Skeletal muscle satellite cell (primary cell): ENCODE measurements at regions not wholly inside any gene's neighbourhood (a gene's known extent, or its start where the extent isn't known, plus 50 kb on each side); places are given as distances from the start of the nearest gene placed in this dataset.

Source experiments
- H3K27me3 ChIP-seq: 2 replicates; pipeline ENCODE4 v1.7.0; 2013; ENCODE audit warnings: low read length; ENCODE audit not compliant: control insufficient read depth, insufficient read depth
- H3K36me3 ChIP-seq: 2 replicates; pipeline ENCODE4 v1.7.0; 2013; ENCODE audit warnings: mild to moderate bottlenecking, control low read depth, low read length; ENCODE audit not compliant: insufficient read depth
- H3K4me1 ChIP-seq: 2 replicates; pipeline ENCODE4 v1.7.0; 2013; ENCODE audit warnings: low read length; ENCODE audit not compliant: control insufficient read depth, insufficient read depth
- H3K4me2 ChIP-seq: 2 replicates; pipeline ENCODE4 v1.7.0; 2013; ENCODE audit warnings: mild to moderate bottlenecking, low read length
- H3K4me3 ChIP-seq: 2 replicates; pipeline ENCODE4 v1.7.0; 2013; ENCODE audit warnings: low read length
- H3K9ac ChIP-seq: 2 replicates; pipeline ENCODE4 v1.7.0; 2013; ENCODE audit warnings: mild to moderate bottlenecking, low read depth, low read length, moderate library complexity
- H3K9me3 ChIP-seq: replicated peaks from 2 replicates; pipeline ENCODE4 v1.7.0; 2013; ENCODE audit warnings: mild to moderate bottlenecking, control low read depth, low read length

GRCh38 chr7:44541-44896 is 147.9 kb upstream of the FAM20C start:
- Histone ChIP-seq H3K4me2 (no peak overlapping the region), H3K9me3 (no peaks in the 10 kb centered on the region), H3K4me1 (peaks cover 16% of the 10 kb centered on the region), H3K27me3 (peaks cover 53% of the 10 kb centered on the region), H3K9ac (no peak overlapping the region), H3K36me3 (no peaks in the 10 kb centered on the region), H3K4me3 (no peak overlapping the region)

- no peaks in the 10 kb centered on the region for H3K9me3 ChIP-seq
- peaks cover 59% of the 10 kb centered on the region for H3K27me3 ChIP-seq
- peaks cover 16% of the 10 kb centered on the region for H3K4me1 ChIP-seq
- no peak overlapping the region for H3K9ac ChIP-seq
- H3K4me2 ChIP-seq = no peak overlapping the region
- H3K4me3 ChIP-seq = no peak overlapping the region
- H3K36me3 ChIP-seq = no peaks in the 10 kb centered on the region
Observed at GRCh38 chr7:45106-46090, 147.0 kb upstream of the FAM20C start.

GRCh38 chr7:46123-46829 is 146.1 kb upstream of the FAM20C start:
- Histone ChIP-seq H3K36me3 (no peaks in the 10 kb centered on the region), H3K4me1 (peaks cover 14% of the 10 kb centered on the region), H3K27me3 (peaks cover 61% of the 10 kb centered on the region), H3K4me2 (no peak overlapping the region), H3K9me3 (no peaks in the 10 kb centered on the region), H3K4me3 (no peak overlapping the region), H3K9ac (no peak overlapping the region)

GRCh38 chr7:46830-47140 is 145.6 kb upstream of the FAM20C start:
- peaks cover 56% of the 10 kb centered on the region for H3K27me3 ChIP-seq
- peaks cover 9% of the 10 kb centered on the region for H3K4me1 ChIP-seq
- no peaks in the 10 kb centered on the region for H3K36me3 ChIP-seq

GRCh38 chr7:51456-52068 is 140.8 kb upstream of the FAM20C start:
- Histone ChIP-seq H3K4me3 (no peak overlapping the region), H3K9me3 (no peaks in the 10 kb centered on the region), H3K9ac (no peak overlapping the region), H3K27me3 (peaks cover 35% of the 10 kb centered on the region), H3K36me3 (no peaks in the 10 kb centered on the region), H3K4me1 (no peaks in the 10 kb centered on the region), H3K4me2 (no peak overlapping the region)

More at GRCh38 chr7:46830-47140, 145.6 kb upstream of the FAM20C start:
- H3K9me3 ChIP-seq = no peaks in the 10 kb centered on the region
- H3K4me3 ChIP-seq = no peak overlapping the region
- H3K9ac ChIP-seq = no peak overlapping the region
- H3K4me2 ChIP-seq = no peak overlapping the region

GRCh38 chr7:52100-52499 is 140.3 kb upstream of the FAM20C start:
- Histone ChIP-seq H3K4me1 (no peaks in the 10 kb centered on the region), H3K4me3 (no peak overlapping the region), H3K27me3 (peaks cover 35% of the 10 kb centered on the region), H3K9ac (no peak overlapping the region), H3K36me3 (no peaks in the 10 kb centered on the region), H3K4me2 (no peak overlapping the region), H3K9me3 (no peaks in the 10 kb centered on the region)

- Histone ChIP-seq H3K9ac (no peak overlapping the region), H3K4me1 (no peaks in the 10 kb centered on the region), H3K27me3 (peaks cover 48% of the 10 kb centered on the region), H3K4me2 (no peak overlapping the region), H3K36me3 (no peaks in the 10 kb centered on the region), H3K9me3 (no peaks in the 10 kb centered on the region), H3K4me3 (no peak overlapping the region)
Observed at GRCh38 chr7:53531-53930, 138.8 kb upstream of the FAM20C start.

- no peaks in the 10 kb centered on the region for H3K9me3 ChIP-seq
- H3K36me3 ChIP-seq = no peaks in the 10 kb centered on the region
- no peak overlapping the region for H3K4me3 ChIP-seq
- peaks cover 58% of the 10 kb centered on the region for H3K27me3 ChIP-seq
- no peak overlapping the region for H3K4me2 ChIP-seq
- no peak overlapping the region for H3K9ac ChIP-seq
- H3K4me1 ChIP-seq = no peaks in the 10 kb centered on the region
Observed at GRCh38 chr7:54615-55014, 137.8 kb upstream of the FAM20C start.

- H3K4me3 ChIP-seq = no peak overlapping the region
- H3K4me2 ChIP-seq = no peak overlapping the region
- no peak overlapping the region for H3K9ac ChIP-seq
- no peaks in the 10 kb centered on the region for H3K36me3 ChIP-seq
- H3K27me3 ChIP-seq = peaks cover 57% of the 10 kb centered on the region
- no peaks in the 10 kb centered on the region for H3K4me1 ChIP-seq
- no peaks in the 10 kb centered on the region for H3K9me3 ChIP-seq
Observed at GRCh38 chr7:55690-56248, 136.6 kb upstream of the FAM20C start.

- H3K4me3 ChIP-seq = no peak overlapping the region
- H3K27me3 ChIP-seq = peaks cover 62% of the 10 kb centered on the region
- no peaks in the 10 kb centered on the region for H3K36me3 ChIP-seq
Observed at GRCh38 chr7:56291-56913, 136.0 kb upstream of the FAM20C start.

GRCh38 chr7:57071-57470 is 135.3 kb upstream of the FAM20C start:
- peaks cover 62% of the 10 kb centered on the region for H3K27me3 ChIP-seq

More at GRCh38 chr7:56291-56913, 136.0 kb upstream of the FAM20C start:
- Histone ChIP-seq H3K9ac (no peak overlapping the region), H3K4me2 (no peak overlapping the region), H3K9me3 (no peaks in the 10 kb centered on the region), H3K4me1 (no peaks in the 10 kb centered on the region)

More at GRCh38 chr7:57071-57470, 135.3 kb upstream of the FAM20C start:
- Histone ChIP-seq H3K36me3 (no peaks in the 10 kb centered on the region), H3K9me3 (no peaks in the 10 kb centered on the region), H3K4me1 (no peaks in the 10 kb centered on the region), H3K4me2 (no peak overlapping the region), H3K4me3 (no peak overlapping the region), H3K9ac (no peak overlapping the region)
